H9 (cell line): ENCODE measurements at regions not wholly inside any gene's neighbourhood (a gene's known extent, or its start where the extent isn't known, plus 50 kb on each side); places are given as distances from the start of the nearest gene placed in this dataset.

Source experiments
- DNase-seq: peaks from one replicate; pipeline ENCODE4 v3.0.0-alpha.2; 2017
- H2AFZ ChIP-seq: one replicate; pipeline ENCODE4 v1.6.1; 2013; ENCODE audit warnings: mild to moderate bottlenecking, low read length, control low read depth, moderate library complexity
- H2AK5ac ChIP-seq: 2 replicates; pipeline ENCODE4 v1.6.1; 2013; ENCODE audit warnings: low read length, control low read depth, mixed read lengths; ENCODE audit not compliant: insufficient read length
- H2BK120ac ChIP-seq: one replicate; pipeline ENCODE4 v1.6.1; 2013; ENCODE audit warnings: low read depth, mild to moderate bottlenecking, low read length, control low read depth, inconsistent platforms; ENCODE audit not compliant: poor library complexity, severe bottlenecking
- H2BK12ac ChIP-seq: 2 replicates; pipeline ENCODE4 v1.6.1; 2013; ENCODE audit warnings: low read length, control low read depth, mixed read lengths, low read depth; ENCODE audit not compliant: insufficient read length
- H2BK15ac ChIP-seq: 2 replicates; pipeline ENCODE4 v1.6.1; 2013; ENCODE audit warnings: low read depth, low read length, control low read depth
- H2BK20ac ChIP-seq: one replicate; pipeline ENCODE4 v1.6.1; 2013; ENCODE audit warnings: low read depth, mild to moderate bottlenecking, low read length, control low read depth, inconsistent platforms; ENCODE audit not compliant: poor library complexity, severe bottlenecking
- H2BK5ac ChIP-seq: 2 replicates; pipeline ENCODE4 v1.6.1; 2013; ENCODE audit warnings: low read length, control low read depth, mixed read lengths; ENCODE audit not compliant: insufficient read length
- H3K14ac ChIP-seq: 2 replicates; pipeline ENCODE4 v1.6.1; 2013; ENCODE audit warnings: low read length, control low read depth; ENCODE audit not compliant: insufficient read depth
- H3K18ac ChIP-seq: 2 replicates; pipeline ENCODE4 v1.6.1; 2013; ENCODE audit warnings: low read depth, mild to moderate bottlenecking, mixed read lengths, low read length, control low read depth; ENCODE audit not compliant: insufficient read length
- H3K23ac ChIP-seq: 2 replicates; pipeline ENCODE4 v1.6.1; 2013; ENCODE audit warnings: low read length, control low read depth, mixed read lengths, low read depth; ENCODE audit not compliant: insufficient read length
- H3K23me2 ChIP-seq: 2 replicates; pipeline ENCODE4 v1.6.1; 2013; ENCODE audit warnings: low read depth, mild to moderate bottlenecking, mixed read lengths, low read length, control low read depth; ENCODE audit not compliant: insufficient read length, poor library complexity, severe bottlenecking
- H3K27ac ChIP-seq: 2 replicates; pipeline ENCODE4 v1.5.1; 2013; ENCODE audit warnings: low read length, control low read depth, mixed read lengths, low read depth; ENCODE audit not compliant: insufficient read length
- H3K27me3 ChIP-seq: 2 replicates; pipeline ENCODE4 v1.6.1; 2013; ENCODE audit warnings: low read length, control low read depth, inconsistent platforms; ENCODE audit not compliant: insufficient read depth
- H3K4ac ChIP-seq: 2 replicates; pipeline ENCODE4 v1.6.1; 2013; ENCODE audit warnings: low read depth, mild to moderate bottlenecking, control low read depth, inconsistent platforms, low read length, moderate library complexity
- H3K4me1 ChIP-seq: 2 replicates; pipeline ENCODE4 v1.6.1; 2013; ENCODE audit warnings: low read length, control low read depth, inconsistent platforms; ENCODE audit not compliant: insufficient read depth
- H3K4me2 ChIP-seq: 2 replicates; pipeline ENCODE4 v1.6.1; 2013; ENCODE audit warnings: low read length, control low read depth, mixed read lengths; ENCODE audit not compliant: insufficient read length, insufficient read depth
- H3K56ac ChIP-seq: 2 replicates; pipeline ENCODE4 v1.6.1; 2013; ENCODE audit warnings: low read depth, mild to moderate bottlenecking, mixed read lengths, low read length, control low read depth; ENCODE audit not compliant: insufficient read length
- H3K79me1 ChIP-seq: 2 replicates; pipeline ENCODE4 v1.6.1; 2013; ENCODE audit warnings: low read depth, mild to moderate bottlenecking, moderate library complexity, low read length, control low read depth, inconsistent platforms; ENCODE audit not compliant: insufficient read depth, poor library complexity, severe bottlenecking
- H3K79me2 ChIP-seq: 2 replicates; pipeline ENCODE4 v1.6.1; 2013; ENCODE audit warnings: low read length, control low read depth, inconsistent platforms; ENCODE audit not compliant: insufficient read depth
- H3K9ac ChIP-seq: 2 replicates; pipeline ENCODE4 v1.6.1; 2013; ENCODE audit warnings: low read length, control low read depth, mixed read lengths; ENCODE audit not compliant: insufficient read length; ENCODE audit errors: extremely low read depth
- H3K9me3 ChIP-seq: one replicate; pipeline ENCODE4 v1.6.1; 2013; ENCODE audit warnings: low read depth, low read length, inconsistent platforms; ENCODE audit not compliant: control insufficient read depth
- H3T11ph ChIP-seq: one replicate; pipeline ENCODE4 v1.6.1; 2013; ENCODE audit warnings: mild to moderate bottlenecking, low read length, control low read depth, inconsistent platforms
- H4K20me1 ChIP-seq: one replicate; pipeline ENCODE4 v1.6.1; 2013; ENCODE audit not compliant: control insufficient read depth, insufficient read length, insufficient read depth
- H4K5ac ChIP-seq: 2 replicates; pipeline ENCODE4 v1.6.1; 2013; ENCODE audit warnings: low read depth, mild to moderate bottlenecking, mixed read lengths, low read length, control low read depth; ENCODE audit not compliant: insufficient read length
- H4K8ac ChIP-seq: replicated peaks from 2 replicates; pipeline ENCODE4 v1.6.1; 2013; ENCODE audit warnings: low read length, control low read depth, mixed read lengths, low read depth; ENCODE audit not compliant: insufficient read length
- H4K91ac ChIP-seq: 2 replicates; pipeline ENCODE4 v1.6.1; 2013; ENCODE audit warnings: low read depth, mild to moderate bottlenecking, moderate library complexity, mixed read lengths, low read length, control low read depth; ENCODE audit not compliant: insufficient read length
- H3K27ac Mint-ChIP-seq, 3 experiments: 2 replicates in 2 of 3; 3 replicates in 1 of 3; pipeline ENCODE4 v1.8.0; 2020 to 2021; ENCODE audit warnings: mixed read lengths in 3 of 3, mild to moderate bottlenecking in 1 of 3, moderate library complexity in 1 of 3
- H3K27me3 Mint-ChIP-seq: 2 replicates; pipeline ENCODE4 v1.8.0; 2021; ENCODE audit warnings: low read depth, mild to moderate bottlenecking, moderate library complexity, mixed read lengths
- H3K36me3 Mint-ChIP-seq, 3 experiments: 2 replicates in 2 of 3; 3 replicates in 1 of 3; pipeline ENCODE4 v1.8.0; 2020 to 2021; ENCODE audit warnings: low read depth in 3 of 3, mixed read lengths in 3 of 3; ENCODE audit not compliant: insufficient read depth in 1 of 3
- H3K4me1 Mint-ChIP-seq, 2 experiments: 2 replicates each; pipeline ENCODE4 v1.8.0; 2020; ENCODE audit warnings: mixed read lengths in 2 of 2
- H3K4me3 Mint-ChIP-seq, 2 experiments: 2 replicates in 1 of 2; 3 replicates in 1 of 2; pipeline ENCODE4 v1.8.0; 2020 to 2021; ENCODE audit warnings: mild to moderate bottlenecking in 2 of 2, mixed read lengths in 2 of 2, moderate library complexity in 1 of 2
- H3K9me3 Mint-ChIP-seq, 2 experiments: 2 replicates in 1 of 2; 3 replicates in 1 of 2; pipeline ENCODE4 v1.8.0; 2020; ENCODE audit warnings: mild to moderate bottlenecking in 2 of 2, mixed read lengths in 2 of 2, moderate library complexity in 1 of 2
- CTCF ChIP-seq: fragments of 200-600 bp; sonication (generic); conservative IDR thresholded peaks from 3 replicates; pipeline ENCODE4 v1.8.0; 2021; ENCODE audit warnings: antibody characterized with exemption, mild to moderate bottlenecking
- WGBS: extraction: QIAGEN DNeasy Blood & Tissue Kit; methylation state at CpG from one replicate; pipeline ENCODE4 v1.1.7; 2013; ENCODE audit warnings: missing lambda C conversion rate, low lambda C conversion rate, mixed read lengths; ENCODE audit not compliant: insufficient read length; ENCODE audit errors: extremely low coverage; 5-methylcytosine and 5-hydroxymethylcytosine counted together

DNA sequence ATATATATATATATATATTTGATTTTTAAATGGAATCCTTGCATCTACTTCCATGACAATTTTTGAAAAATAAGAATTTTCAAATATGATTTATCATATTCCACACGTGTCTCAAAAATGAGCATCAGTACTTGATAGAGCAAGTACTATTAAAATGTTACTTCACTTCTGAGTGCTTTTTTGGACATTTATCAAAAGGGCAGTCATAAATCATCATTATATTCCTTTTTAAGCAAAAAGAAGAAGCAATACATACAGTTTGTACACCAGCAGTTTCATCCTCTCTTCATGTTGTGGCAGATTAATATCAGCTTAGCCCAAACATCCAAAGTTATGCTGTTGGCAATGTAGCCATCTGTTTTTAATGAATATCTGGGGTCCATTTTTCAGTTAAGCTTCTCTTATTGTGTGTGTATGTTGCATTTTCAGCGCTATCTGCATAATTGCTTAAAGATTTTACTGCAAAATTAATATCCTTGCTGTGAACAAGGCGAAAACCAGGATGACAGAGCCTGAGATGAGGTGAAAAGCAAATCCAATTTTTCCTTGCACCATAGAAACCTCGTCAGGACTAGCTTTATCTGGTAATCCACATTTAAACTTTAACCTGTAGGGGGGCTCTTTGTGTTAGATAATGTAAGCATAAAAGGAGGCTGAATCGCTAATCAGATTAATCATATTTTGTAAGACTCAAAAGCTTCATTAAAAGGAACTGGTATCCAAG, 604.9 kb upstream of the AGTR1 start:
- no peak overlapping the region for H2AK5ac ChIP-seq
- no peaks in the 10 kb centered on the region for H4K20me1 ChIP-seq
- H2BK120ac ChIP-seq: no peak overlapping the region
- no peak overlapping the region for H2BK5ac ChIP-seq
- H2BK12ac ChIP-seq: no peak overlapping the region
- H3K27me3 Mint-ChIP-seq: no peaks in the 10 kb centered on the region
- H3K9me3 Mint-ChIP-seq: no peaks in the 10 kb centered on the region
- H4K5ac ChIP-seq: no peak overlapping the region
- no peaks in the 10 kb centered on the region for H3K79me2 ChIP-seq
- no peaks in the 10 kb centered on the region for H3K9me3 ChIP-seq
- no peak overlapping the region for H3K27ac ChIP-seq
- no peaks in the 10 kb centered on the region for H3K23me2 ChIP-seq
- H3K27ac Mint-ChIP-seq: no peak overlapping the region
- TF ChIP-seq CTCF: no peak
- no peak overlapping the region for H3K14ac ChIP-seq
- H2AFZ ChIP-seq: no peak overlapping the region
- peaks cover 4 to 18% of the 10 kb centered on the region in 2 experiments for H3K4me1 Mint-ChIP-seq
- H2BK15ac ChIP-seq: no peak overlapping the region
- no peak overlapping the region for H4K8ac ChIP-seq
- no peak overlapping the region for H3K4ac ChIP-seq
- no peaks in the 10 kb centered on the region for H3K27me3 ChIP-seq
- no peak overlapping the region for H2BK20ac ChIP-seq
- H4K91ac ChIP-seq: no peak overlapping the region
- H3K79me1 ChIP-seq: no peaks in the 10 kb centered on the region
- H3K4me1 ChIP-seq: no peaks in the 10 kb centered on the region
- H3K4me3 Mint-ChIP-seq: no peak overlapping the region
- H3K56ac ChIP-seq: no peak overlapping the region
- no peak overlapping the region for H3K23ac ChIP-seq
- no CpG with 5 or more reads among the region's 5 CpGs for WGBS
- no peak overlapping the region for H3T11ph ChIP-seq
- no peaks in the 10 kb centered on the region for H3K36me3 Mint-ChIP-seq
- no peak overlapping the region for H3K9ac ChIP-seq
- H3K18ac ChIP-seq: no peak overlapping the region
- no peak overlapping the region for H3K4me2 ChIP-seq
- no peak for DNase-seq
